ENCODE measurements at regions not wholly inside any gene's neighbourhood (a gene's known extent, or its start where the extent isn't known, plus 50 kb on each side); places are given as distances from the start of the nearest gene placed in this dataset.

- TF ChIP-seq CTCF (conservative IDR thresholded peaks at IDR 0.05; ENCODE audit: low read depth, low read length), result no peak
- DNase-seq (ENCODE audit: low read depth), result no peak
- no peak overlapping the region for H3K4me3 ChIP-seq (ENCODE audit: low read depth, low read length)
Observed at GRCh38 chr2:128628206-128628605, 309.5 kb upstream of the HS6ST1 start.

GRCh38 chr2:128628996-128629395 is 310.3 kb upstream of the HS6ST1 start:
- TF ChIP-seq CTCF (conservative IDR thresholded peaks at IDR 0.05; ENCODE audit: low read depth, low read length), result no peak
- DNase-seq (ENCODE audit: low read depth), result no peak
- no peak overlapping the region for H3K4me3 ChIP-seq (ENCODE audit: low read depth, low read length)

- no peak for TF ChIP-seq CTCF (conservative IDR thresholded peaks at IDR 0.05; ENCODE audit: low read depth, low read length)
- DNase-seq (ENCODE audit: low read depth), result no peak
- H3K4me3 ChIP-seq (ENCODE audit: low read depth, low read length), result no peak overlapping the region
Observed at GRCh38 chr2:128630974-128631697, 312.5 kb upstream of the HS6ST1 start.

GRCh38 chr2:128631698-128632500 is 313.2 kb upstream of the HS6ST1 start:
- no peak overlapping the region for H3K4me3 ChIP-seq (ENCODE audit: low read depth, low read length)
- no peak for TF ChIP-seq CTCF (conservative IDR thresholded peaks at IDR 0.05; ENCODE audit: low read depth, low read length)
- DNase-seq (ENCODE audit: low read depth), result no peak

GRCh38 chr2:128632501-128632800 is 313.8 kb upstream of the HS6ST1 start:
- H3K4me3 ChIP-seq (ENCODE audit: low read depth, low read length), result no peak overlapping the region
- no peak for TF ChIP-seq CTCF (conservative IDR thresholded peaks at IDR 0.05; ENCODE audit: low read depth, low read length)
- no peak for DNase-seq (ENCODE audit: low read depth)

GRCh38 chr2:128633501-128633900 is 314.8 kb upstream of the HS6ST1 start:
- no peak for TF ChIP-seq CTCF (conservative IDR thresholded peaks at IDR 0.05; ENCODE audit: low read depth, low read length)
- no peak overlapping the region for H3K4me3 ChIP-seq (ENCODE audit: low read depth, low read length)
- DNase-seq (ENCODE audit: low read depth), result no peak
